ENCODE measurements at regions not wholly inside any gene's neighbourhood (a gene's known extent, or its start where the extent isn't known, plus 50 kb on each side); places are given as distances from the start of the nearest gene placed in this dataset.

GRCh38 chr10:30215141-30215540 lies 133.9 kb downstream of the MTPAP start:
- Histone ChIP-seq H3K27ac (ENCODE audit: low read depth, low read length) (no peak overlapping the region), H3K36me3 (ENCODE audit: control insufficient read depth, low read length) (0 out of 2 replicates have a peak, but pooled peaks cover 7% of the 10 kb centered on the region), H3K27me3 (ENCODE audit: control insufficient read depth, low read length) (no peaks in the 10 kb centered on the region), H3K4me1 (ENCODE audit: control insufficient read depth, low read length) (peaks cover 56% of the 10 kb centered on the region), H3K4me2 (ENCODE audit: low read length) (peak overlapping the region; percentile 66; the same call in 1 of the 2 replicates), H3K9me3 (ENCODE audit: control insufficient read depth, insufficient read depth, low read length) (no peaks in the 10 kb centered on the region), H3K79me2 (ENCODE audit: control insufficient read depth, low read length) (no peaks in the 10 kb centered on the region), H4K20me1 (ENCODE audit: control insufficient read depth, insufficient read depth, low read depth, low read length) (no peaks in the 10 kb centered on the region), H3K4me3 (ENCODE audit: low read length) (no peak overlapping the region), H3F3A (ENCODE audit: control insufficient read depth, insufficient read depth) (peaks cover 13% of the 10 kb centered on the region), H3K9me2 (replicated peaks; ENCODE audit: control insufficient read depth, low read length) (no peaks in the 10 kb centered on the region)
- TF ChIP-seq CTCF (IDR thresholded peaks at IDR 0.05; ENCODE audit: low read depth, low read length, poor library complexity, severe bottlenecking) (no peak), EZH2phosphoT487 (IDR thresholded peaks at IDR 0.05; ENCODE audit: borderline replicate concordance, low read length) (no peak)

- Histone ChIP-seq H3K4me2 (ENCODE audit: low read length) (no peak overlapping the region), H3K4me1 (ENCODE audit: control insufficient read depth, low read length) (peaks cover 9% of the 10 kb centered on the region), H3K79me2 (ENCODE audit: control insufficient read depth, low read length) (no peaks in the 10 kb centered on the region), H3F3A (ENCODE audit: control insufficient read depth, insufficient read depth) (no peaks in the 10 kb centered on the region), H3K36me3 (ENCODE audit: control insufficient read depth, low read length) (no peaks in the 10 kb centered on the region), H3K4me3 (ENCODE audit: low read length) (no peak overlapping the region), H3K27me3 (ENCODE audit: control insufficient read depth, low read length) (no peaks in the 10 kb centered on the region), H4K20me1 (ENCODE audit: control insufficient read depth, insufficient read depth, low read depth, low read length) (no peaks in the 10 kb centered on the region), H3K9me3 (ENCODE audit: control insufficient read depth, insufficient read depth, low read length) (no peaks in the 10 kb centered on the region; the same call in 1 of the 2 replicates), H3K9me2 (replicated peaks; ENCODE audit: control insufficient read depth, low read length) (no peaks in the 10 kb centered on the region), H3K27ac (ENCODE audit: low read depth, low read length) (no peak overlapping the region)
- TF ChIP-seq CTCF (IDR thresholded peaks at IDR 0.05; ENCODE audit: low read depth, low read length, poor library complexity, severe bottlenecking) (no peak), EZH2phosphoT487 (IDR thresholded peaks at IDR 0.05; ENCODE audit: borderline replicate concordance, low read length) (no peak)
Observed at GRCh38 chr10:30210296-30210695, 138.8 kb downstream of the MTPAP start.

GRCh38 chr10:30208330-30208729 lies 140.7 kb downstream of the MTPAP start:
- Histone ChIP-seq H3K4me3 (ENCODE audit: low read length) (no peak overlapping the region), H3K79me2 (ENCODE audit: control insufficient read depth, low read length) (no peaks in the 10 kb centered on the region), H3K4me2 (ENCODE audit: low read length) (no peak overlapping the region), H3K36me3 (ENCODE audit: control insufficient read depth, low read length) (no peaks in the 10 kb centered on the region), H3F3A (ENCODE audit: control insufficient read depth, insufficient read depth) (no peaks in the 10 kb centered on the region), H3K9me2 (replicated peaks; ENCODE audit: control insufficient read depth, low read length) (no peaks in the 10 kb centered on the region), H3K27ac (ENCODE audit: low read depth, low read length) (no peak overlapping the region), H3K27me3 (ENCODE audit: control insufficient read depth, low read length) (no peaks in the 10 kb centered on the region), H3K9me3 (ENCODE audit: control insufficient read depth, insufficient read depth, low read length) (peaks cover 3% of the 10 kb centered on the region; the same call in 1 of the 2 replicates), H3K4me1 (ENCODE audit: control insufficient read depth, low read length) (no peaks in the 10 kb centered on the region), H4K20me1 (ENCODE audit: control insufficient read depth, insufficient read depth, low read depth, low read length) (no peaks in the 10 kb centered on the region)
- TF ChIP-seq CTCF (IDR thresholded peaks at IDR 0.05; ENCODE audit: low read depth, low read length, poor library complexity, severe bottlenecking) (no peak), EZH2phosphoT487 (IDR thresholded peaks at IDR 0.05; ENCODE audit: borderline replicate concordance, low read length) (no peak)
